HEK293 (cell line): ENCODE measurements at regions not wholly inside any gene's neighbourhood (a gene's known extent, or its start where the extent isn't known, plus 50 kb on each side); places are given as distances from the start of the nearest gene placed in this dataset.
"Not testable (repeated sequence)": the region's sequence is repeated elsewhere in the genome, so short reads cannot be mapped to it uniquely, and the experiment has no call there.

ENCODE experiments used
- CTCF ChIA-PET: fragments of 350-600 bp; formaldehyde crosslinking; extraction: SDS; loops from one replicate; lab custom pipeline; 2021; ENCODE audit warnings: antibody characterized with exemption; lab: Yijun Ruan, JAX
- POLR2A ChIA-PET: fragments of 300-600 bp; formaldehyde crosslinking; extraction: SDS; loops from one replicate; lab custom pipeline; 2020; ENCODE audit warnings: antibody characterized with exemption, inconsistent platforms; lab: Yijun Ruan, JAX
- H3K27ac ChIP-seq: fragments of 200-500 bp; sonication (Bioruptor generic); 2 replicates; pipeline ENCODE4 v1.5.1; 2014; ENCODE audit warnings: low read depth, low read length, control low read depth, inconsistent platforms; ENCODE audit errors: extremely low read depth
- H3K36me3 ChIP-seq, 2 experiments: fragments of 200-500 bp in 1 of 2; sonication (Bioruptor generic) in 1 of 2; 1 replicate in 1 of 2; 2 replicates in 1 of 2; pipeline ENCODE4 v1.5.1; 2014 to 2017; ENCODE audit warnings: inconsistent platforms in 2 of 2, low read length in 2 of 2; ENCODE audit not compliant: control insufficient read depth in 2 of 2, insufficient read depth in 1 of 2
- H3K4me1 ChIP-seq: fragments of 200-500 bp; sonication (Bioruptor generic); 2 replicates; pipeline ENCODE4 v1.5.1; 2014; ENCODE audit warnings: mild to moderate bottlenecking, low read length, inconsistent platforms; ENCODE audit not compliant: control insufficient read depth, insufficient read depth
- H3K4me3 ChIP-seq: 2 replicates; pipeline ENCODE4 v1.5.1; 2011; ENCODE audit warnings: low read depth, mild to moderate bottlenecking, control low read depth, low read length, moderate library complexity
- H3K9me3 ChIP-seq: fragments of 200-500 bp; sonication (Bioruptor generic); 2 replicates; pipeline ENCODE4 v1.5.1; 2014; ENCODE audit warnings: low read depth, low read length, inconsistent platforms; ENCODE audit not compliant: control insufficient read depth, insufficient read depth
- EGR2 ChIP-seq: fragments of 450-650 bp; formaldehyde crosslinking; IDR thresholded peaks from 2 replicates; pipeline ENCODE4 v1.5.1; 2016; ENCODE audit warnings: low read depth, missing biosample characterization, missing genetic modification characterization
- GLI4 ChIP-seq: fragments of 450-650 bp; formaldehyde crosslinking; IDR thresholded peaks from 2 replicates; pipeline ENCODE4 v1.5.1; 2016; ENCODE audit warnings: missing biosample characterization, missing genetic modification characterization
- KLF9 ChIP-seq: fragments of 450-650 bp; formaldehyde crosslinking; IDR thresholded peaks from 2 replicates; pipeline ENCODE4 v1.5.1; 2016; ENCODE audit warnings: missing biosample characterization, missing genetic modification characterization, low read depth
- SETDB1 ChIP-seq: IDR thresholded peaks from one replicate; pipeline ENCODE4 v1.6.1; 2017; ENCODE audit warnings: mild to moderate bottlenecking, low read length, moderate library complexity, mixed read lengths; ENCODE audit not compliant: insufficient read length
- YY2 ChIP-seq: fragments of 450-650 bp; formaldehyde crosslinking; IDR thresholded peaks from 2 replicates; pipeline ENCODE4 v1.5.1; 2016; ENCODE audit warnings: missing biosample characterization, missing genetic modification characterization
- ZBTB20 ChIP-seq: fragments of 450-650 bp; formaldehyde crosslinking; IDR thresholded peaks from 2 replicates; pipeline ENCODE4 v1.5.1; 2016; ENCODE audit warnings: missing biosample characterization, missing genetic modification characterization
- ZFP41 ChIP-seq: fragments of 450-650 bp; formaldehyde crosslinking; IDR thresholded peaks from 2 replicates; pipeline ENCODE4 v1.5.1; 2016; ENCODE audit warnings: missing biosample characterization, missing genetic modification characterization, borderline replicate concordance
- ZNF133 ChIP-seq: fragments of 450-650 bp; formaldehyde crosslinking; IDR thresholded peaks from 2 replicates; pipeline ENCODE4 v1.5.1; 2016; ENCODE audit warnings: missing biosample characterization, missing genetic modification characterization
- ZNF175 ChIP-seq: fragments of 450-650 bp; formaldehyde crosslinking; IDR thresholded peaks from 2 replicates; pipeline ENCODE4 v1.5.1; 2016; ENCODE audit warnings: missing biosample characterization, missing genetic modification characterization
- ZNF23 ChIP-seq: fragments of 450-650 bp; formaldehyde crosslinking; IDR thresholded peaks from 2 replicates; pipeline ENCODE4 v1.5.1; 2016; ENCODE audit warnings: missing biosample characterization, missing genetic modification characterization, borderline replicate concordance
- ZNF324 ChIP-seq: fragments of 450-650 bp; formaldehyde crosslinking; IDR thresholded peaks from 2 replicates; pipeline ENCODE4 v1.5.1; 2016; ENCODE audit warnings: missing biosample characterization, missing genetic modification characterization
- ZNF391 ChIP-seq: fragments of 450-650 bp; formaldehyde crosslinking; IDR thresholded peaks from 2 replicates; pipeline ENCODE4 v1.5.1; 2016; ENCODE audit warnings: low read depth, missing biosample characterization, missing genetic modification characterization, borderline replicate concordance
- ZNF473 ChIP-seq: fragments of 450-650 bp; formaldehyde crosslinking; IDR thresholded peaks from 2 replicates; pipeline ENCODE4 v1.5.1; 2017; ENCODE audit warnings: missing biosample characterization, missing genetic modification characterization
- ZNF544 ChIP-seq: fragments of 450-650 bp; formaldehyde crosslinking; IDR thresholded peaks from 2 replicates; pipeline ENCODE4 v1.5.0; 2017; ENCODE audit warnings: missing biosample characterization, missing genetic modification characterization
- ZNF707 ChIP-seq: fragments of 450-650 bp; formaldehyde crosslinking; IDR thresholded peaks from 2 replicates; pipeline ENCODE4 v1.5.1; 2016; ENCODE audit warnings: missing biosample characterization, missing genetic modification characterization
- ZNF768 ChIP-seq: fragments of 450-650 bp; formaldehyde crosslinking; IDR thresholded peaks from 2 replicates; pipeline ENCODE4 v1.5.1; 2018; ENCODE audit warnings: missing biosample characterization, mild to moderate bottlenecking, missing genetic modification characterization
- ZSCAN23 ChIP-seq: fragments of 450-650 bp; formaldehyde crosslinking; IDR thresholded peaks from 2 replicates; pipeline ENCODE4 v1.5.1; 2016; ENCODE audit warnings: missing biosample characterization, missing genetic modification characterization
- TF ChIP-seq, protein P1 (sequence below): fragments of 450-650 bp; formaldehyde crosslinking; IDR thresholded peaks from 2 replicates; pipeline ENCODE4 v1.5.1; 2016; ENCODE audit warnings: missing biosample characterization, missing genetic modification characterization
- TF ChIP-seq, protein P2 (sequence below): fragments of 450-650 bp; formaldehyde crosslinking; IDR thresholded peaks from 2 replicates; pipeline ENCODE4 v1.5.1; 2017; ENCODE audit warnings: missing biosample characterization, missing genetic modification characterization
- TF ChIP-seq, protein P3 (sequence below): fragments of 450-650 bp; formaldehyde crosslinking; IDR thresholded peaks from 2 replicates; pipeline ENCODE4 v1.5.1; 2016; ENCODE audit warnings: missing biosample characterization, missing genetic modification characterization, borderline replicate concordance
- TF ChIP-seq, protein P4 (sequence below): fragments of 450-650 bp; formaldehyde crosslinking; IDR thresholded peaks from 2 replicates; pipeline ENCODE4 v1.5.1; 2016; ENCODE audit warnings: missing biosample characterization, missing genetic modification characterization
- TF ChIP-seq, protein P5 (sequence below): fragments of 450-650 bp; formaldehyde crosslinking; IDR thresholded peaks from 2 replicates; pipeline ENCODE4 v1.5.1; 2016; ENCODE audit warnings: missing biosample characterization, missing genetic modification characterization

DNA sequence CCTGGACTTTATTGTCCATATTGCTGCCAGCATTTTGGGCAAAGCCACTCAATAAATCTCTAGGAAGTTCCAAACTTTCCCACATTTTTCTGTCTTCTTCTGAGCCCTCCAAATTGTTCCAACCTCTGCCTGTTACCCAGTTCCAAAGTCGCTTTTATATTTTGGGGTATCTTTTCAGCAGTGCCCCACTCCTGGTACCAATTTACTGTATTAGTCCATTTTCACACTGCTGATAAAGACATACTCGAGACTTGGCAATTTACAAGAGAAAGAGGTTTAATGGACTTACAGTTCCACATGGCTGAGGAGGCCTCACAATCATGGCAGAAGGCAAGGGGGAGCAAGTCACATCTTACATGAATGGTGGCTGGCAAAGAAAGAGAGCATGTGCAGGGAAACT lies 53.4 kb downstream of the AHSP start:
- H3K4me1 ChIP-seq, POLR2A ChIA-PET, CTCF ChIA-PET, H3K36me3 ChIP-seq: not testable (repeated sequence)
- peak; percentile 64 for TF ChIP-seq ZNF707 (tag by site-specific recombination)
- TF ChIP-seq, all 188 proteins: peak for 1; not testable (repeated sequence) for 187
- not testable (repeated sequence) for H3K4me3 ChIP-seq, H3K27ac ChIP-seq, H3K9me3 ChIP-seq

DNA sequence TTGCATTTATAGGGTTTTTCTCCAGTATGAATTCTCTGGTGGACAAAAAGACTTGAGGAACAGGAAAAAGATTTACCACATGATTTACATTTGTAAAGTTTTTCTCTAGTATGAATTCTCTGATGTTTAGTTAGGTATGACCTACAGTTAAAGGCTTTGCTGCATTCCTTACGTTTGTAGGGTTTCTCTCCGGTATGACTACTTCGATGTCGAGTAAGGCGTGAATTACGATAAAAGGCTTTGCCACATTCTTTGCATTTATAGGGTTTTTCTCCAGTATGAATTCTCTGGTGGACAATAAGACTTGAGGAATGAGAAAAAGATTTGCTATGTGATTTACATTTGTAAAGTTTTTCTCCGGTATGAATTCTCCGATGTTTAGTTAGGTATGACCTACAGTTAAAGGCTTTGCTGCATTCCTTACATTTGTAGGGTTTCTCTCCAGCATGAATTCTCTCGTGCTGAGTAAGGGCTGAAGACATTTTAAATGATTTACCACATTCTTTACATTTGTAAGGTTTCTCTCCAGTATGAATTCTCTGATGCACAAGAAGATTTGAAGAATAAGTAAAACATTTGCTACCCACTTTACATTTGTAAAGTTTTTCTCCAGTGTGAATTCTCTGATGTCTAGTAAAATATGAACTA lies 74.2 kb downstream of the AHSP start:
- POLR2A ChIA-PET, H3K9me3 ChIP-seq, H3K27ac ChIP-seq, CTCF ChIA-PET, H3K4me3 ChIP-seq, H3K4me1 ChIP-seq, H3K36me3 ChIP-seq: not testable (repeated sequence)
- peak; percentile 82 for TF ChIP-seq SETDB1

DNA sequence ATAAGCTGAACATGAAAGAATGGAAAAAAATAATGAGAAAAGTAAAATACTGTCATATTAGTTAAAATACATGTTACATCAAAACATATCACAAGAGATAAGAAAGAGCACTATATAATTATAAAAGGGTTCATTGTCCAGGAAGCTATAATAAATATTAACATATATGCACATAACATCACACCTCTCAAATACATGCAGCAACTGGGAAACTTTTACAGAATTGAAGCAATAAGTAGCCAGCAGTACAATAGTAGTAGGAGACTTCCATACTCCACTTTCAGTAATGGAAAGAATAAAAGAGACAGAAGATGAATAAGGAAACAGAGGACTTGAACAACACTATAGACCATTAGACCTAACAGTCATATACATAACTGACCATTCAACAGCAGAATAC lies 90.4 kb downstream of the AHSP start:
- no peaks in the 10 kb centered on the region for H3K9me3 ChIP-seq
- TF ChIP-seq ZNF23 (tag by site-specific recombination): no peak
- no peak for TF ChIP-seq ZNF133 (tag by site-specific recombination)
- no peak for TF ChIP-seq ZNF324 (tag by site-specific recombination)
- no peak for TF ChIP-seq ZNF391 (tag by site-specific recombination)
- TF ChIP-seq KLF9 (tag by site-specific recombination): no peak
- TF ChIP-seq, protein P1, sequence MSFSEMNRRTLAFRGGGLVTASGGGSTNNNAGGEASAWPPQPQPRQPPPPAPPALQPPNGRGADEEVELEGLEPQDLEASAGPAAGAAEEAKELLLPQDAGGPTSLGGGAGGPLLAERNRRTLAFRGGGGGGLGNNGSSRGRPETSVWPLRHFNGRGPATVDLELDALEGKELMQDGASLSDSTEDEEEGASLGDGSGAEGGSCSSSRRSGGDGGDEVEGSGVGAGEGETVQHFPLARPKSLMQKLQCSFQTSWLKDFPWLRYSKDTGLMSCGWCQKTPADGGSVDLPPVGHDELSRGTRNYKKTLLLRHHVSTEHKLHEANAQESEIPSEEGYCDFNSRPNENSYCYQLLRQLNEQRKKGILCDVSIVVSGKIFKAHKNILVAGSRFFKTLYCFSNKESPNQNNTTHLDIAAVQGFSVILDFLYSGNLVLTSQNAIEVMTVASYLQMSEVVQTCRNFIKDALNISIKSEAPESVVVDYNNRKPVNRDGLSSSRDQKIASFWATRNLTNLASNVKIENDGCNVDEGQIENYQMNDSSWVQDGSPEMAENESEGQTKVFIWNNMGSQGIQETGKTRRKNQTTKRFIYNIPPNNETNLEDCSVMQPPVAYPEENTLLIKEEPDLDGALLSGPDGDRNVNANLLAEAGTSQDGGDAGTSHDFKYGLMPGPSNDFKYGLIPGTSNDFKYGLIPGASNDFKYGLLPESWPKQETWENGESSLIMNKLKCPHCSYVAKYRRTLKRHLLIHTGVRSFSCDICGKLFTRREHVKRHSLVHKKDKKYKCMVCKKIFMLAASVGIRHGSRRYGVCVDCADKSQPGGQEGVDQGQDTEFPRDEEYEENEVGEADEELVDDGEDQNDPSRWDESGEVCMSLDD: no peak
- no peak for TF ChIP-seq ZBTB20
- TF ChIP-seq ZNF768 (tag by site-specific recombination): no peak
- no peak for TF ChIP-seq YY2 (tag by site-specific recombination)
- H3K4me3 ChIP-seq: no peak overlapping the region
- H3K36me3 ChIP-seq: no peaks in the 10 kb centered on the region
- CTCF ChIA-PET: no interaction called here
- POLR2A ChIA-PET: no interaction called here
- H3K4me1 ChIP-seq: no peaks in the 10 kb centered on the region
- no peak overlapping the region for H3K27ac ChIP-seq

DNA sequence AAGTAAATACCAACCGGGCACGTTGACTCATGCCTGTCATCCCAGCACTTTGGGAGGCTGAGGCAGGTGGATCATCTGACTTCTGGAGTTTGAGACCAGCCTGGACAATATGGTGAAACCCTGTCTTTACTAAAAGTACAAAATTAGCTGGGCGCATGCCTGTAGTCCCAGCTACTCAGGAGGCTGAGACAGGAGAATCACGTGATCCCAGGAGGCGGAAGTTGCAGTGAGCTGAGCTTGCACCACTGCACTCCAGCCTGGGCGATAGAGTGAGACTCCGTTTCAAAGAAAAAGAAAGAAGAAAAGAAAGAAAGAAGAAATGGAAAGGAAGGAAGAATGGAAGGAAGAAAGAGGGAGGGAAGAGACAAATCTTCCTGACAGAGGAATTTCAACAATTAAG lies 108.7 kb downstream of the AHSP start:
- H3K4me1 ChIP-seq: no peaks in the 10 kb centered on the region
- no peak overlapping the region for H3K4me3 ChIP-seq
- ChIA-PET CTCF (no interaction called here), POLR2A (no interaction called here)
- no peak overlapping the region for H3K27ac ChIP-seq
- H3K36me3 ChIP-seq: no peaks in the 10 kb centered on the region
- no peaks in the 10 kb centered on the region for H3K9me3 ChIP-seq
- TF ChIP-seq, protein P2, sequence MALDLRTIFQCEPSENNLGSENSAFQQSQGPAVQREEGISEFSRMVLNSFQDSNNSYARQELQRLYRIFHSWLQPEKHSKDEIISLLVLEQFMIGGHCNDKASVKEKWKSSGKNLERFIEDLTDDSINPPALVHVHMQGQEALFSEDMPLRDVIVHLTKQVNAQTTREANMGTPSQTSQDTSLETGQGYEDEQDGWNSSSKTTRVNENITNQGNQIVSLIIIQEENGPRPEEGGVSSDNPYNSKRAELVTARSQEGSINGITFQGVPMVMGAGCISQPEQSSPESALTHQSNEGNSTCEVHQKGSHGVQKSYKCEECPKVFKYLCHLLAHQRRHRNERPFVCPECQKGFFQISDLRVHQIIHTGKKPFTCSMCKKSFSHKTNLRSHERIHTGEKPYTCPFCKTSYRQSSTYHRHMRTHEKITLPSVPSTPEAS (tag by site-specific recombination): no peak
- TF ChIP-seq ZSCAN23 (no peak), EGR2 (tag by site-specific recombination) (no peak), GLI4 (tag by site-specific recombination) (no peak), ZNF175 (tag by site-specific recombination) (no peak), ZNF544 (tag by site-specific recombination) (no peak), ZNF473 (tag by site-specific recombination) (no peak), ZFP41 (no peak)
- TF ChIP-seq, protein P3, sequence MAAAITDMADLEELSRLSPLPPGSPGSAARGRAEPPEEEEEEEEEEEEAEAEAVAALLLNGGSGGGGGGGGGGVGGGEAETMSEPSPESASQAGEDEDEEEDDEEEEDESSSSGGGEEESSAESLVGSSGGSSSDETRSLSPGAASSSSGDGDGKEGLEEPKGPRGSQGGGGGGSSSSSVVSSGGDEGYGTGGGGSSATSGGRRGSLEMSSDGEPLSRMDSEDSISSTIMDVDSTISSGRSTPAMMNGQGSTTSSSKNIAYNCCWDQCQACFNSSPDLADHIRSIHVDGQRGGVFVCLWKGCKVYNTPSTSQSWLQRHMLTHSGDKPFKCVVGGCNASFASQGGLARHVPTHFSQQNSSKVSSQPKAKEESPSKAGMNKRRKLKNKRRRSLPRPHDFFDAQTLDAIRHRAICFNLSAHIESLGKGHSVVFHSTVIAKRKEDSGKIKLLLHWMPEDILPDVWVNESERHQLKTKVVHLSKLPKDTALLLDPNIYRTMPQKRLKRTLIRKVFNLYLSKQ (tag by site-specific recombination): no peak
- TF ChIP-seq, protein P4, sequence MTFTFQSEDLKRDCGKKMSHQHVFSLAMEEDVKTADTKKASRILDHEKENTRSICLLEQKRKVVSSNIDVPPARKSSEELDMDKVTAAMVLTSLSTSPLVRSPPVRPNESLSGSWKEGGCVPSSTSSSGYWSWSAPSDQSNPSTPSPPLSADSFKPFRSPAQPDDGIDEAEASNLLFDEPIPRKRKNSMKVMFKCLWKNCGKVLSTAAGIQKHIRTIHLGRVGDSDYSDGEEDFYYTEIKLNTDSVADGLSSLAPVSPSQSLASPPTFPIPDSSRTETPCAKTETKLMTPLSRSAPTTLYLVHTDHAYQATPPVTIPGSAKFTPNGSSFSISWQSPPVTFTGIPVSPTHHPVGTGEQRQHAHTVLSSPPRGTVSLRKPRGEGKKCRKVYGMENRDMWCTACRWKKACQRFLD (tag by site-specific recombination): no peak
- TF ChIP-seq, protein P5, sequence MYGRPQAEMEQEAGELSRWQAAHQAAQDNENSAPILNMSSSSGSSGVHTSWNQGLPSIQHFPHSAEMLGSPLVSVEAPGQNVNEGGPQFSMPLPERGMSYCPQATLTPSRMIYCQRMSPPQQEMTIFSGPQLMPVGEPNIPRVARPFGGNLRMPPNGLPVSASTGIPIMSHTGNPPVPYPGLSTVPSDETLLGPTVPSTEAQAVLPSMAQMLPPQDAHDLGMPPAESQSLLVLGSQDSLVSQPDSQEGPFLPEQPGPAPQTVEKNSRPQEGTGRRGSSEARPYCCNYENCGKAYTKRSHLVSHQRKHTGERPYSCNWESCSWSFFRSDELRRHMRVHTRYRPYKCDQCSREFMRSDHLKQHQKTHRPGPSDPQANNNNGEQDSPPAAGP (tag by site-specific recombination): no peak
